Fibroblast of lung (primary cell): ENCODE measurements at regions not wholly inside any gene's neighbourhood (a gene's known extent, or its start where the extent isn't known, plus 50 kb on each side); places are given as distances from the start of the nearest gene placed in this dataset.

ENCODE experiments used
- DNase-seq, 2 donors: peaks; one replicate each; pipeline versions ENCODE4 v3.0.0 to v3.0.0-alpha.2; 2010; ENCODE audit warnings: low read depth in 2 of 2
- H2AFZ ChIP-seq: 2 replicates; pipeline ENCODE4 v1.5.1; 2012; ENCODE audit warnings: low read length, control low read depth, inconsistent platforms
- H3K27ac ChIP-seq: 2 replicates; pipeline ENCODE4 v1.5.1; 2011; ENCODE audit warnings: low read length, control low read depth; ENCODE audit not compliant: insufficient read depth
- H3K27me3 ChIP-seq: 2 replicates; pipeline ENCODE4 v1.5.1; 2011; ENCODE audit warnings: mild to moderate bottlenecking, low read length; ENCODE audit not compliant: control insufficient read depth, insufficient read depth
- H3K36me3 ChIP-seq: 2 replicates; pipeline ENCODE4 v1.5.1; 2011; ENCODE audit warnings: low read length; ENCODE audit not compliant: control insufficient read depth, insufficient read depth
- H3K4me1 ChIP-seq: 2 replicates; pipeline ENCODE4 v1.5.1; 2011; ENCODE audit warnings: low read length; ENCODE audit not compliant: control insufficient read depth, insufficient read depth; ENCODE audit errors: extremely low read depth
- H3K4me2 ChIP-seq: 2 replicates; pipeline ENCODE4 v1.5.1; 2011; ENCODE audit warnings: low read length, control low read depth; ENCODE audit not compliant: insufficient read depth; ENCODE audit errors: extremely low read depth
- H3K4me3 ChIP-seq, 4 experiments: fragments of 200-600 bp in 1 of 4; sonication (generic) in 1 of 4; replicated peaks in 1 of 4; 2 replicates each; pipeline ENCODE4 v1.5.1; 2011 to 2016; ENCODE audit warnings: low read length in 4 of 4, low read depth in 3 of 4, mild to moderate bottlenecking in 3 of 4, control low read depth in 2 of 4, inconsistent platforms in 1 of 4, mixed read lengths in 1 of 4; ENCODE audit not compliant: insufficient read depth in 1 of 4; ENCODE audit errors: control extremely low read depth in 1 of 4
- H3K79me2 ChIP-seq: 2 replicates; pipeline ENCODE4 v1.5.1; 2012; ENCODE audit warnings: mild to moderate bottlenecking, low read length, inconsistent platforms; ENCODE audit not compliant: control insufficient read depth, insufficient read depth
- H3K9ac ChIP-seq: 2 replicates; pipeline ENCODE4 v1.5.1; 2011; ENCODE audit warnings: mild to moderate bottlenecking, low read length, control low read depth; ENCODE audit not compliant: insufficient read depth
- H3K9me3 ChIP-seq: 2 replicates; pipeline ENCODE4 v1.5.1; 2012; ENCODE audit warnings: low read depth, low read length; ENCODE audit not compliant: control insufficient read depth, insufficient read depth
- H4K20me1 ChIP-seq: 2 replicates; pipeline ENCODE4 v1.5.1; 2011; ENCODE audit warnings: low read length; ENCODE audit not compliant: control insufficient read depth, insufficient read depth; ENCODE audit errors: extremely low read depth
- CTCF ChIP-seq, 2 donors: IDR thresholded peaks in 1 of 2; conservative IDR thresholded peaks in 1 of 2; 1 replicate in 1 of 2; 2 replicates in 1 of 2; pipeline ENCODE4 v1.5.1; 2011 to 2012; ENCODE audit warnings: low read length in 2 of 2, control low read depth in 1 of 2, inconsistent platforms in 1 of 2, low read depth in 1 of 2, mild to moderate bottlenecking in 1 of 2
- EZH2 ChIP-seq: IDR thresholded peaks from 2 replicates; pipeline ENCODE4 v1.5.1; 2012; ENCODE audit warnings: low read length, control low read depth, mild to moderate bottlenecking; ENCODE audit errors: missing control alignments

- Histone ChIP-seq H3K9me3 (no peaks in the 10 kb centered on the region), H3K36me3 (no peaks in the 10 kb centered on the region), H3K9ac (no peak overlapping the region), H3K79me2 (no peaks in the 10 kb centered on the region), H2AFZ (no peak overlapping the region), H3K4me3 (no peak overlapping the region), H3K4me2 (no peak overlapping the region), H4K20me1 (no peaks in the 10 kb centered on the region), H3K4me1 (no peaks in the 10 kb centered on the region), H3K27ac (no peak overlapping the region), H3K27me3 (no peaks in the 10 kb centered on the region)
- TF ChIP-seq EZH2 (no peak), CTCF (conservative IDR thresholded peaks at IDR 0.05 in 1 of 2, IDR thresholded peaks at IDR 0.05 in 1 of 2; ENCODE audit: low read depth in 1 of 2, low read length in 2 of 2) (no peak)
- DNase-seq = no peak
Measured at GRCh38 chr16:13573903-13574302, 346.1 kb upstream of the ERCC4 start.

- no peak for DNase-seq
- Histone ChIP-seq H4K20me1 (no peaks in the 10 kb centered on the region), H3K9me3 (no peaks in the 10 kb centered on the region), H3K79me2 (no peaks in the 10 kb centered on the region), H3K4me1 (no peaks in the 10 kb centered on the region), H3K27me3 (no peaks in the 10 kb centered on the region), H2AFZ (no peak overlapping the region), H3K9ac (no peak overlapping the region), H3K27ac (no peak overlapping the region), H3K4me2 (no peak overlapping the region), H3K4me3 (no peak overlapping the region), H3K36me3 (no peaks in the 10 kb centered on the region)
- TF ChIP-seq EZH2 (no peak), CTCF (conservative IDR thresholded peaks at IDR 0.05 in 1 of 2, IDR thresholded peaks at IDR 0.05 in 1 of 2; ENCODE audit: low read depth in 1 of 2, low read length in 2 of 2) (no peak)
Measured at GRCh38 chr16:13586051-13586450, 333.9 kb upstream of the ERCC4 start.

- Histone ChIP-seq H4K20me1 (no peaks in the 10 kb centered on the region), H2AFZ (no peak overlapping the region), H3K27ac (no peak overlapping the region), H3K4me2 (no peak overlapping the region), H3K9ac (no peak overlapping the region), H3K4me1 (no peaks in the 10 kb centered on the region), H3K9me3 (no peaks in the 10 kb centered on the region), H3K27me3 (no peaks in the 10 kb centered on the region), H3K36me3 (no peaks in the 10 kb centered on the region), H3K79me2 (no peaks in the 10 kb centered on the region), H3K4me3 (no peak overlapping the region)
- TF ChIP-seq CTCF (conservative IDR thresholded peaks at IDR 0.05 in 1 of 2, IDR thresholded peaks at IDR 0.05 in 1 of 2; ENCODE audit: low read depth in 1 of 2, low read length in 2 of 2) (no peak), EZH2 (no peak)
- DNase-seq = no peak
Measured at GRCh38 chr16:13587181-13587580, 332.8 kb upstream of the ERCC4 start.
